PC-9 (cell line): ENCODE measurements at regions not wholly inside any gene's neighbourhood (a gene's known extent, or its start where the extent isn't known, plus 50 kb on each side); places are given as distances from the start of the nearest gene placed in this dataset.

Experiments
- BruUV-seq: library from RNA; stranded (reverse); fragments of 400-500 nt; replicated peaks from 2 replicates; lab custom pipeline; 2021; lab: Mats Ljungman, UMichigan
- CTCF ChIA-PET: fragments of 300-600 bp; sonication (Branson Sonifier 250); formaldehyde crosslinking; loops from one replicate; lab custom pipeline; 2022; ENCODE audit warnings: antibody characterized with exemption; lab: Charles Lee
- POLR2A ChIA-PET: fragments of 300-600 bp; sonication (Branson Sonifier 250); formaldehyde crosslinking; loops from one replicate; lab custom pipeline; 2022; ENCODE audit warnings: antibody characterized with exemption; ENCODE audit not compliant: unreplicated experiment; lab: Charles Lee
- DNase-seq, 2 experiments: peaks; one replicate each; pipeline versions ENCODE4 v3.0.0 to v3.0.0-alpha.2; 2015 to 2022; ENCODE audit warnings: mixed read lengths in 1 of 2
- H2AFZ ChIP-seq: fragments of 200-600 bp; sonication (generic); 2 replicates; pipeline ENCODE4 v1.8.1; 2017; ENCODE audit warnings: antibody characterized with exemption
- H3F3A ChIP-seq: fragments of 200-600 bp; sonication (generic); 2 replicates; pipeline ENCODE4 v1.8.1; 2017; ENCODE audit warnings: antibody characterized with exemption, mild to moderate bottlenecking, low read depth; ENCODE audit not compliant: insufficient read depth
- H3K27ac ChIP-seq: fragments of 200-600 bp; sonication (generic); 2 replicates; pipeline ENCODE4 v1.6.1; 2016; ENCODE audit warnings: mixed run types
- H3K27me3 ChIP-seq: fragments of 200-600 bp; sonication (generic); 2 replicates; pipeline ENCODE4 v1.6.1; 2016; ENCODE audit warnings: low read depth, mixed run types; ENCODE audit not compliant: insufficient read depth
- H3K36me3 ChIP-seq: fragments of 200-600 bp; sonication (generic); 2 replicates; pipeline ENCODE4 v1.6.1; 2016; ENCODE audit warnings: low read depth, mixed run types
- H3K4me1 ChIP-seq: fragments of 200-600 bp; sonication (generic); replicated peaks from 2 replicates; pipeline ENCODE4 v1.6.1; 2016; ENCODE audit warnings: mixed run types; ENCODE audit not compliant: insufficient read depth
- H3K4me2 ChIP-seq: fragments of 200-600 bp; sonication (generic); 2 replicates; pipeline ENCODE4 v1.6.1; 2017; ENCODE audit warnings: mixed run types
- H3K4me3 ChIP-seq: fragments of 200-600 bp; sonication (generic); 2 replicates; pipeline ENCODE4 v1.6.1; 2016; ENCODE audit warnings: mixed run types
- H3K79me2 ChIP-seq: fragments of 200-600 bp; sonication (generic); 2 replicates; pipeline ENCODE4 v1.6.1; 2017; ENCODE audit warnings: low read depth, mixed run types
- H3K9me2 ChIP-seq: fragments of 200-600 bp; sonication (generic); 2 replicates; pipeline ENCODE4 v1.8.1; 2017; ENCODE audit warnings: mild to moderate bottlenecking; ENCODE audit not compliant: insufficient read depth
- H3K9me3 ChIP-seq: fragments of 200-600 bp; sonication (generic); 2 replicates; pipeline ENCODE4 v1.8.1; 2016; ENCODE audit warnings: low read depth; ENCODE audit not compliant: insufficient read depth
- H4K20me1 ChIP-seq: fragments of 200-600 bp; sonication (generic); 2 replicates; pipeline ENCODE4 v1.8.1; 2017; ENCODE audit not compliant: insufficient read depth
- CTCF ChIP-seq: fragments of 200-600 bp; sonication (generic); conservative IDR thresholded peaks from 2 replicates; pipeline ENCODE4 v1.6.1; 2017; ENCODE audit warnings: mixed run types, antibody characterized with exemption, mild to moderate bottlenecking, moderate library complexity
- EZH2 ChIP-seq: fragments of 200-600 bp; sonication (generic); IDR thresholded peaks from 2 replicates; pipeline ENCODE4 v1.8.0; 2017; ENCODE audit warnings: antibody characterized with exemption, low read depth
- intact Hi-C: fragments of 100-400 bp; cut with micrococcal nuclease; formaldehyde crosslinking; loops from one replicate; pipeline ENCODE4 v1.10.0; 2022; ENCODE audit not compliant: unreplicated experiment

GRCh38 chr12:24360057-24360456 is 410.6 kb upstream of the SOX5 start:
- POLR2A ChIA-PET: no interaction called here

GRCh38 chr12:24359418-24359817 is 409.9 kb upstream of the SOX5 start:
- TF ChIP-seq CTCF (no peak), EZH2 (no peak)
- no peaks in the 10 kb centered on the region for H3K79me2 ChIP-seq
- ChIA-PET CTCF (no interaction called here), POLR2A (no interaction called here)
- H2AFZ ChIP-seq: no peak overlapping the region
- no peaks in the 10 kb centered on the region for H4K20me1 ChIP-seq
- BruUV-seq: no TSS peak
- no peaks in the 10 kb centered on the region for H3K9me2 ChIP-seq
- H3K9me3 ChIP-seq: no peaks in the 10 kb centered on the region
- 0 out of 2 replicates have a peak, but pooled peaks cover 5% of the 10 kb centered on the region for H3K27me3 ChIP-seq
- no peaks in the 10 kb centered on the region for H3K36me3 ChIP-seq
- H3K4me1 ChIP-seq: no peaks in the 10 kb centered on the region
- DNase-seq: no peak
- intact Hi-C loops: no loop called here
- no peak overlapping the region for H3K27ac ChIP-seq
- H3K4me3 ChIP-seq: no peak overlapping the region
- H3F3A ChIP-seq: no peaks in the 10 kb centered on the region
- no peak overlapping the region for H3K4me2 ChIP-seq

More at GRCh38 chr12:24360057-24360456, 410.6 kb upstream of the SOX5 start:
- H3K4me2 ChIP-seq: no peak overlapping the region
- no TSS peak for BruUV-seq
- no peaks in the 10 kb centered on the region for H3K4me1 ChIP-seq
- TF ChIP-seq EZH2 (no peak), CTCF (no peak)
- no peak overlapping the region for H3K27ac ChIP-seq
- H2AFZ ChIP-seq: no peak overlapping the region
- no peaks in the 10 kb centered on the region for H3K36me3 ChIP-seq
- no peak for DNase-seq
- no peaks in the 10 kb centered on the region for H4K20me1 ChIP-seq
- no peaks in the 10 kb centered on the region for H3K9me2 ChIP-seq
- intact Hi-C loops: no loop called here
- H3K9me3 ChIP-seq: no peaks in the 10 kb centered on the region
- H3K4me3 ChIP-seq: no peak overlapping the region
- CTCF ChIA-PET: no interaction called here
- H3K79me2 ChIP-seq: no peaks in the 10 kb centered on the region
- H3F3A ChIP-seq: no peaks in the 10 kb centered on the region
- 0 out of 2 replicates have a peak, but pooled peaks cover 5% of the 10 kb centered on the region for H3K27me3 ChIP-seq

GRCh38 chr12:24356240-24356804 is 406.9 kb upstream of the SOX5 start:
- H3F3A ChIP-seq: no peaks in the 10 kb centered on the region
- H3K4me3 ChIP-seq: no peak overlapping the region
- 0 out of 2 replicates have a peak, but pooled peaks cover 9% of the 10 kb centered on the region for H3K27me3 ChIP-seq
- ChIA-PET POLR2A (no interaction called here), CTCF (no interaction called here)
- H3K36me3 ChIP-seq: no peaks in the 10 kb centered on the region
- no peaks in the 10 kb centered on the region for H3K4me1 ChIP-seq
- intact Hi-C loops: no loop called here
- no peak overlapping the region for H3K4me2 ChIP-seq
- no peaks in the 10 kb centered on the region for H3K9me3 ChIP-seq
- no peaks in the 10 kb centered on the region for H3K79me2 ChIP-seq
- no peak overlapping the region for H2AFZ ChIP-seq
- H3K9me2 ChIP-seq: no peaks in the 10 kb centered on the region
- H4K20me1 ChIP-seq: no peaks in the 10 kb centered on the region
- no peak overlapping the region for H3K27ac ChIP-seq
- no peak for DNase-seq
- TF ChIP-seq CTCF: no peak
- TF ChIP-seq EZH2: no peak
- BruUV-seq: no TSS peak
